SK-N-SH (cell line): ENCODE measurements at regions not wholly inside any gene's neighbourhood (a gene's known extent, or its start where the extent isn't known, plus 50 kb on each side); places are given as distances from the start of the nearest gene placed in this dataset.

Experiments used
- CTCF ChIA-PET: fragments of 300-600, 350-600 bp; formaldehyde crosslinking; extraction: SDS; loops from one replicate; lab custom pipeline; 2021; lab: Yijun Ruan, JAX
- POLR2A ChIA-PET: fragments of 350-600 bp; sonication (Branson Sonifier 250); formaldehyde crosslinking; extraction: SDS; loops from one replicate; lab custom pipeline; 2020; ENCODE audit warnings: antibody characterized with exemption, inconsistent platforms; lab: Yijun Ruan, JAX
- DNase-seq: peaks from one replicate; pipeline ENCODE4 v3.0.0; 2012
- H2AFZ ChIP-seq: fragments of 200-600 bp; sonication (generic); 2 replicates; pipeline ENCODE4 v1.8.1; 2016; ENCODE audit warnings: antibody characterized with exemption, mild to moderate bottlenecking, low read depth
- H3F3A ChIP-seq: fragments of 200-600 bp; sonication (generic); replicated peaks from 2 replicates; pipeline ENCODE3; 2016; ENCODE audit warnings: antibody characterized with exemption, mild to moderate bottlenecking; ENCODE audit not compliant: insufficient read depth
- H3K27ac ChIP-seq, 2 experiments: fragments of 200-500 bp in 1 of 2; fragments of 200-600 bp in 1 of 2; sonication (Bioruptor generic) in 1 of 2; sonication (generic), shearing (Covaris generic) in 1 of 2; 2 replicates each; pipeline versions ENCODE4 v1.5.1 to v1.6.1; 2014 to 2016; ENCODE audit warnings: low read depth in 2 of 2, inconsistent platforms in 1 of 2, low read length in 1 of 2, mild to moderate bottlenecking in 1 of 2, mixed read lengths in 1 of 2
- H3K27me3 ChIP-seq: fragments of 200-600 bp; sonication (generic), shearing (Covaris generic); 2 replicates; pipeline ENCODE4 v1.6.1; 2016; ENCODE audit warnings: mixed run types; ENCODE audit not compliant: insufficient read depth
- H3K36me3 ChIP-seq, 2 experiments: fragments of 200-500 bp in 1 of 2; fragments of 200-600 bp in 1 of 2; sonication (Bioruptor generic) in 1 of 2; sonication (generic) in 1 of 2; replicated peaks in 1 of 2; 2 replicates each; pipeline versions ENCODE3 to v1.5.1; 2014 to 2016; ENCODE audit warnings: low read length in 1 of 2, mild to moderate bottlenecking in 1 of 2; ENCODE audit not compliant: insufficient read depth in 2 of 2, control insufficient read depth in 1 of 2
- H3K4me1 ChIP-seq, 2 experiments: fragments of 200-500 bp in 1 of 2; fragments of 200-600 bp in 1 of 2; sonication (Bioruptor generic) in 1 of 2; sonication (generic), shearing (Covaris generic) in 1 of 2; 2 replicates each; pipeline versions ENCODE4 v1.5.1 to v1.6.1; 2014 to 2016; ENCODE audit warnings: low read depth in 1 of 2, low read length in 1 of 2, mixed run types in 1 of 2; ENCODE audit not compliant: insufficient read depth in 2 of 2, control insufficient read depth in 1 of 2
- H3K4me2 ChIP-seq: fragments of 200-600 bp; sonication (generic), shearing (Covaris generic); 2 replicates; pipeline ENCODE4 v1.6.1; 2017; ENCODE audit warnings: mixed run types
- H3K4me3 ChIP-seq, 2 experiments: fragments of 200-500 bp in 1 of 2; fragments of 200-600 bp in 1 of 2; sonication (Bioruptor generic) in 1 of 2; sonication (generic), shearing (Covaris generic) in 1 of 2; 2 replicates each; pipeline versions ENCODE4 v1.5.1 to v1.8.1; 2014 to 2016; ENCODE audit warnings: low read depth in 2 of 2, inconsistent platforms in 1 of 2, low read length in 1 of 2, mild to moderate bottlenecking in 1 of 2, mixed read lengths in 1 of 2, moderate library complexity in 1 of 2
- H3K79me2 ChIP-seq: fragments of 200-600 bp; sonication (generic); 2 replicates; pipeline ENCODE4 v1.8.1; 2017; ENCODE audit warnings: mild to moderate bottlenecking; ENCODE audit not compliant: insufficient read depth
- H3K9ac ChIP-seq: fragments of 200-600 bp; sonication (generic); 2 replicates; pipeline ENCODE4 v1.6.1; 2017; ENCODE audit warnings: mixed run types
- H3K9me2 ChIP-seq: fragments of 200-600 bp; sonication (generic); 2 replicates; pipeline ENCODE4 v1.6.1; 2017; ENCODE audit warnings: mixed run types
- H3K9me3 ChIP-seq: fragments of 200-600 bp; sonication (generic); 2 replicates; pipeline ENCODE4 v1.6.1; 2017; ENCODE audit warnings: mixed run types, mild to moderate bottlenecking, moderate library complexity
- H4K20me1 ChIP-seq: fragments of 200-600 bp; sonication (generic); 2 replicates; pipeline ENCODE4 v1.6.1; 2017; ENCODE audit warnings: mild to moderate bottlenecking, mixed run types; ENCODE audit not compliant: insufficient read depth
- ELF1 ChIP-seq: IDR thresholded peaks from 2 replicates; pipeline ENCODE4 v1.4.0; 2012
- GATA2 ChIP-seq: sonication (generic); formaldehyde crosslinking; IDR thresholded peaks from 2 replicates; pipeline ENCODE4 v1.5.0; 2020; ENCODE audit warnings: mild to moderate bottlenecking, missing genetic modification reagents
- MEF2A ChIP-seq: IDR thresholded peaks from 2 replicates; pipeline ENCODE4 v1.4.0; 2012; ENCODE audit warnings: low read depth, borderline replicate concordance
- MXI1 ChIP-seq: IDR thresholded peaks from 2 replicates; pipeline ENCODE4 v1.6.1; 2012; ENCODE audit warnings: mild to moderate bottlenecking, low read depth, low read length, improper control_type of control experiment
- NFIC ChIP-seq: IDR thresholded peaks from 2 replicates; pipeline ENCODE4 v1.4.0; 2012; ENCODE audit warnings: borderline replicate concordance
- NRF1 ChIP-seq: IDR thresholded peaks from 2 replicates; pipeline ENCODE4 v1.6.1; 2012; ENCODE audit warnings: low read depth, mild to moderate bottlenecking, low read length
- PBX3 ChIP-seq: IDR thresholded peaks from 2 replicates; pipeline ENCODE4; 2012
- POLR2AphosphoS5 ChIP-seq: IDR thresholded peaks from 2 replicates; pipeline ENCODE4 v1.6.1; 2012; ENCODE audit warnings: low read depth, low read length
- RFX5 ChIP-seq: IDR thresholded peaks from 2 replicates; pipeline ENCODE4 v1.6.1; 2012; ENCODE audit warnings: mild to moderate bottlenecking, improper control_type of control experiment, low read length
- RXRA ChIP-seq: IDR thresholded peaks from 2 replicates; pipeline ENCODE4 v1.4.0; 2012; ENCODE audit warnings: low read depth, mild to moderate bottlenecking, borderline replicate concordance
- SIN3A ChIP-seq: IDR thresholded peaks from 2 replicates; pipeline ENCODE4 v1.6.1; 2012; ENCODE audit warnings: low read depth, mild to moderate bottlenecking, low read length, moderate library complexity, borderline replicate concordance
- TAF1 ChIP-seq: IDR thresholded peaks from 2 replicates; pipeline ENCODE4 v1.6.1; 2012; ENCODE audit warnings: low read depth, mild to moderate bottlenecking, low read length, moderate library complexity, borderline replicate concordance
- USF1 ChIP-seq: IDR thresholded peaks from 2 replicates; pipeline ENCODE4 v1.4.0; 2012; ENCODE audit warnings: low read depth, borderline replicate concordance
- USF2 ChIP-seq: fragments of 150-350 bp; IDR thresholded peaks from 2 replicates; pipeline ENCODE4 v1.6.1; 2017; ENCODE audit warnings: antibody characterized with exemption, low read length, low read depth, borderline replicate concordance
- ZBTB33 ChIP-seq: IDR thresholded peaks from 2 replicates; pipeline ENCODE4 v1.4.0; 2012; ENCODE audit warnings: low read depth, borderline replicate concordance
- WGBS: methylation state at CpG from one replicate; pipeline ENCODE4 v1.1.6; 2017; ENCODE audit warnings: low lambda C conversion rate; 5-methylcytosine and 5-hydroxymethylcytosine counted together

- TF ChIP-seq USF1, result no peak
- TF ChIP-seq, all 33 proteins: peak for 0
- Histone ChIP-seq H3K79me2 (no peaks in the 10 kb centered on the region), H3K9ac (no peak overlapping the region), H3K27me3 (no peaks in the 10 kb centered on the region), H3K4me1 (no peaks in the 10 kb centered on the region), H3K9me2 (no peaks in the 10 kb centered on the region), H4K20me1 (no peaks in the 10 kb centered on the region), H3K9me3 (no peaks in the 10 kb centered on the region; the same call in 1 of the 2 replicates), H3K4me3 (no peak overlapping the region), H3F3A (no peaks in the 10 kb centered on the region), H3K27ac (no peak overlapping the region), H3K4me2 (no peak overlapping the region), H3K36me3 (no peaks in the 10 kb centered on the region), H2AFZ (no peak overlapping the region)
- 4% methylated on average over 2 of the region's 2 CpGs for WGBS
- no peak for DNase-seq
- ChIA-PET POLR2A (no interaction called here), CTCF (no interaction called here)
Observed at GRCh38 chr2:53559302-53559966, 208.2 kb upstream of the CHAC2 start.

- Histone ChIP-seq H2AFZ (no peak overlapping the region), H4K20me1 (no peaks in the 10 kb centered on the region), H3K4me3 (no peak overlapping the region), H3K9ac (no peak overlapping the region), H3K27me3 (no peaks in the 10 kb centered on the region), H3K27ac (no peak overlapping the region), H3K4me1 (no peaks in the 10 kb centered on the region), H3K4me2 (no peak overlapping the region), H3K9me2 (no peaks in the 10 kb centered on the region), H3K79me2 (no peaks in the 10 kb centered on the region), H3F3A (no peaks in the 10 kb centered on the region), H3K36me3 (no peaks in the 10 kb centered on the region), H3K9me3 (no peaks in the 10 kb centered on the region; the same call in 1 of the 2 replicates)
- DNase-seq, result no peak
- no peak for TF ChIP-seq GATA2 (CRISPR knock-in tag)
- no peak for TF ChIP-seq USF2
- TF ChIP-seq USF1, result no peak
- TF ChIP-seq RXRA, result no peak
- no peak for TF ChIP-seq ZBTB33
- TF ChIP-seq POLR2AphosphoS5, result no peak
- no peak for TF ChIP-seq MEF2A
- TF ChIP-seq ELF1, result no peak
- no peak for TF ChIP-seq NRF1
- TF ChIP-seq NFIC, result no peak
- no peak for TF ChIP-seq MXI1
- TF ChIP-seq SIN3A, result no peak
- no peak for TF ChIP-seq RFX5
- TF ChIP-seq TAF1, result no peak
- TF ChIP-seq PBX3, result no peak
- WGBS, result 6% methylated on average over 2 of the region's 2 CpGs
- CTCF ChIA-PET, result no interaction called here
- POLR2A ChIA-PET, result no interaction called here
Observed at GRCh38 chr2:53558867-53559266, 208.7 kb upstream of the CHAC2 start.
